GM12874 (cell line): ENCODE measurements at regions not wholly inside any gene's neighbourhood (a gene's known extent, or its start where the extent isn't known, plus 50 kb on each side); places are given as distances from the start of the nearest gene placed in this dataset.

Experiments used
- TF ChIP-seq, protein P1 (sequence below): IDR thresholded peaks from 2 replicates; pipeline ENCODE4 v1.5.1; 2011; ENCODE audit warnings: low read depth, mild to moderate bottlenecking, control low read depth, low read length, moderate library complexity; ENCODE audit not compliant: insufficient read depth

DNA sequence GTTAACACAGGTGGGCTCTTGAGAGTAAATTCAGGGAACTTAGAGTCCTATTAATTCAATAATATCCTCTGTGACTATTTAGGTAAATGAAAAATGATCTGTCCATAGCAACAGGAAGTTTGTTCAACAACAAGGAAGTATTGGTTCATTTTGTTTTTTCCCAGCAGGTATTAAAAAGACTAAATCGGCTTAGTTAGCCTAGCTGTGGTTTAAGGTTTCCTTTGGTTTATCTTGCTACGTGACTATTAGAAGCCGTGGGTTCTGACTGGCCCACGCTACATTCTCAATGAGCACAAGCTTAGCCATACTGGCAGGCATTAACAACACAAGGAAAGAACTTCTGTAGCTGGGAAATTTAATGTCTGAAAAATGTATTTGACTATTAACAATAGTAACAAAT lies 168.8 kb upstream of the HS3ST1 start:
- TF ChIP-seq, protein P1, sequence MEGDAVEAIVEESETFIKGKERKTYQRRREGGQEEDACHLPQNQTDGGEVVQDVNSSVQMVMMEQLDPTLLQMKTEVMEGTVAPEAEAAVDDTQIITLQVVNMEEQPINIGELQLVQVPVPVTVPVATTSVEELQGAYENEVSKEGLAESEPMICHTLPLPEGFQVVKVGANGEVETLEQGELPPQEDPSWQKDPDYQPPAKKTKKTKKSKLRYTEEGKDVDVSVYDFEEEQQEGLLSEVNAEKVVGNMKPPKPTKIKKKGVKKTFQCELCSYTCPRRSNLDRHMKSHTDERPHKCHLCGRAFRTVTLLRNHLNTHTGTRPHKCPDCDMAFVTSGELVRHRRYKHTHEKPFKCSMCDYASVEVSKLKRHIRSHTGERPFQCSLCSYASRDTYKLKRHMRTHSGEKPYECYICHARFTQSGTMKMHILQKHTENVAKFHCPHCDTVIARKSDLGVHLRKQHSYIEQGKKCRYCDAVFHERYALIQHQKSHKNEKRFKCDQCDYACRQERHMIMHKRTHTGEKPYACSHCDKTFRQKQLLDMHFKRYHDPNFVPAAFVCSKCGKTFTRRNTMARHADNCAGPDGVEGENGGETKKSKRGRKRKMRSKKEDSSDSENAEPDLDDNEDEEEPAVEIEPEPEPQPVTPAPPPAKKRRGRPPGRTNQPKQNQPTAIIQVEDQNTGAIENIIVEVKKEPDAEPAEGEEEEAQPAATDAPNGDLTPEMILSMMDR = no peak

GRCh38 chr4:11596989-11597388 lies 168.3 kb upstream of the HS3ST1 start:
- TF ChIP-seq, protein P1 = no peak

DNA sequence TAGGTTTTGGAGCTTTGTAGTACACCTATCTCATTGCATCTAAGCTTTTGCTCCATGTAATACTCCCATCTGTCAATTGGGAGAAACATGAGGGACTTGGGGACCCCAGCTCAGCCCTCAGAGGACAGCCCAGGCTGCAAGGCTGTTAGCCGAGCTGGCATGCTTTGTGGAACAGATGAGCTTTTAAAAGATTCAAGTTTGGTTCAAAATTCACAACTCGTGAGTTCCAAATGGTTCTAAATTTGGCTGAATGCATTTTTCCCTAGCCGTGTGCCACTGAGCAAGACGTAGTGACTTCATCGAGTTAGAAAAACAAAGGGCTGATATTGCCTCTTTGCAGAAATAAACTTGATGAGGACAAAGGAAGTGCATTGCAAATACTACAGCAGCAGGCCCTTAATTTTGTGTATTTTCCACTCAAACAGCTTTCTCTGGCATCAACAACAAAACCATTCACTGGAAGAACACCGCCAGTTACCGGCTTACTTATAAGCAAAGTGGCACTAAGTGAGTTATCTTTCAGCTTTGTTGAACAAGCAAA lies 165.0 kb upstream of the HS3ST1 start:
- TF ChIP-seq, protein P1 = no peak

- TF ChIP-seq, protein P1 = no peak
Observed at GRCh38 chr4:11592276-11592675, 163.6 kb upstream of the HS3ST1 start.

GRCh38 chr4:11590132-11590531 lies 161.4 kb upstream of the HS3ST1 start:
- TF ChIP-seq, protein P1 = no peak

DNA sequence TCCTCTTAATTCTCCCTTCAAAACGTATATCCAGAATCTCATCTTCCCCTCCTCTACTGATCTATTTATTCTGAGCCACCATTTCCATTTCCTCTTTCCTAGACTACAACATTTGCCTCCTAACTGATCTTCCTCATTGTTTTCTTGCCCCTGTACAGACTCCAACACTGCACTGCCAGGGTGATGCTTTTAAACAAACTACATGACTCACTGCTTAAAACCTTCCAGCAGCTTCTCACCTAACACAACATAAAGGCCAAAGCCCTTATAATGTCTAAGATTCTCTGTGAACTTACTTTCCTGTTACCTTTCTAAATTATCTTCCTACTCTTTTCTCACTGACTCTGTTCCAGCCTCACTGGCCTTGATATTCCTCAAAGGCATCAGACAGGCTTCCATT lies 161.0 kb upstream of the HS3ST1 start:
- TF ChIP-seq, protein P1 = no peak

GRCh38 chr4:11587797-11588196 lies 159.1 kb upstream of the HS3ST1 start:
- TF ChIP-seq, protein P1 = no peak
